ENCODE measurements at regions not wholly inside any gene's neighbourhood (a gene's known extent, or its start where the extent isn't known, plus 50 kb on each side); places are given as distances from the start of the nearest gene placed in this dataset.
"Not testable (repeated sequence)": the region's sequence is repeated elsewhere in the genome, so short reads cannot be mapped to it uniquely, and the experiment has no call there.

GRCh38 chr6:94144807-94145206, 725.4 kb upstream of the EPHA7 start:
- Histone ChIP-seq H3K79me2 (ENCODE audit: control insufficient read depth, insufficient read depth, low read length) (no peaks in the 10 kb centered on the region), H3K9me3 (ENCODE audit: control insufficient read depth, insufficient read depth, low read depth, low read length) (no peaks in the 10 kb centered on the region), H3K4me3 (replicated peaks in 1 of 4; ENCODE audit: control extremely low read depth in 1 of 4, insufficient read depth in 1 of 4, low read depth in 3 of 4, low read length in 4 of 4) (no peak overlapping the region), H3K36me3 (ENCODE audit: control insufficient read depth, insufficient read depth, low read length) (no peaks in the 10 kb centered on the region), H3K9ac (ENCODE audit: insufficient read depth, low read length) (no peak overlapping the region), H3K27ac (ENCODE audit: insufficient read depth, low read length) (no peak overlapping the region), H2AFZ (ENCODE audit: low read length) (no peak overlapping the region), H3K4me1 (ENCODE audit: control insufficient read depth, extremely low read depth, insufficient read depth, low read length) (no peaks in the 10 kb centered on the region), H4K20me1 (ENCODE audit: control insufficient read depth, extremely low read depth, insufficient read depth, low read length) (no peaks in the 10 kb centered on the region), H3K4me2 (ENCODE audit: extremely low read depth, insufficient read depth, low read length) (no peak overlapping the region), H3K27me3 (ENCODE audit: control insufficient read depth, insufficient read depth, low read length) (no peaks in the 10 kb centered on the region)
- TF ChIP-seq EZH2 (IDR thresholded peaks at IDR 0.05; ENCODE audit: low read length, missing control alignments) (no peak), CTCF (conservative IDR thresholded peaks at IDR 0.05 in 1 of 2, IDR thresholded peaks at IDR 0.05 in 1 of 2; ENCODE audit: low read depth in 1 of 2, low read length in 2 of 2) (no peak)
- no peak for DNase-seq (ENCODE audit: low read depth in 2 of 2)

DNA sequence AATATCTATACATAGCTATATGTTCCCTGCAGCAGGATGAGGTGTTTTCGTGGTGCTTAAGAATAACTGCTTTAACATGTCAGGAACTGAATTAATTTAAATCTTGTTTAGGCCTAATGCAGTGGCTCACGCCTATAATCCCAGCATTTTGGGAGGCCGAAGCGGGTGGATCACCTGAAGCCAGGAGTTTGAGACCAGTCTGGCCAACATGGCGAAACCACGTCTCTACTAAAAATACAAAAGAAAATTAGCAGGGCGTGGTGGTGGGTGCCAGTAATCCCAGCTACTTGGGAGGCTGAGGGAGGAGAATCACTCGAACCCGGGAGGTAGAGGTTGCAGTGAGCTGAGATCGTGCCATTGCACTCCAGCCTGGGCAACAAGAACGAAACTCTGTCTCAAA, 717.8 kb upstream of the EPHA7 start:
- not testable (repeated sequence) for H2AFZ ChIP-seq (ENCODE audit: low read length); H3K4me1 ChIP-seq (ENCODE audit: control insufficient read depth, extremely low read depth, insufficient read depth, low read length); H3K4me3 ChIP-seq (replicated peaks in 1 of 4; ENCODE audit: control extremely low read depth in 1 of 4, insufficient read depth in 1 of 4, low read depth in 3 of 4, low read length in 4 of 4); H3K4me2 ChIP-seq (ENCODE audit: extremely low read depth, insufficient read depth, low read length); H3K9me3 ChIP-seq (ENCODE audit: control insufficient read depth, insufficient read depth, low read depth, low read length); DNase-seq (ENCODE audit: low read depth in 2 of 2); H3K27ac ChIP-seq (ENCODE audit: insufficient read depth, low read length); H3K27me3 ChIP-seq (ENCODE audit: control insufficient read depth, insufficient read depth, low read length); H3K36me3 ChIP-seq (ENCODE audit: control insufficient read depth, insufficient read depth, low read length); H3K79me2 ChIP-seq (ENCODE audit: control insufficient read depth, insufficient read depth, low read length); H3K9ac ChIP-seq (ENCODE audit: insufficient read depth, low read length); H4K20me1 ChIP-seq (ENCODE audit: control insufficient read depth, extremely low read depth, insufficient read depth, low read length)

GRCh38 chr6:94133106-94133505, 713.7 kb upstream of the EPHA7 start:
- Histone ChIP-seq H3K4me1 (ENCODE audit: control insufficient read depth, extremely low read depth, insufficient read depth, low read length) (no peaks in the 10 kb centered on the region), H4K20me1 (ENCODE audit: control insufficient read depth, extremely low read depth, insufficient read depth, low read length) (no peaks in the 10 kb centered on the region), H3K4me3 (replicated peaks in 1 of 4; ENCODE audit: control extremely low read depth in 1 of 4, insufficient read depth in 1 of 4, low read depth in 3 of 4, low read length in 4 of 4) (no peak overlapping the region), H3K27ac (ENCODE audit: insufficient read depth, low read length) (no peak overlapping the region), H2AFZ (ENCODE audit: low read length) (no peak overlapping the region), H3K36me3 (ENCODE audit: control insufficient read depth, insufficient read depth, low read length) (no peaks in the 10 kb centered on the region), H3K9me3 (ENCODE audit: control insufficient read depth, insufficient read depth, low read depth, low read length) (no peaks in the 10 kb centered on the region), H3K79me2 (ENCODE audit: control insufficient read depth, insufficient read depth, low read length) (no peaks in the 10 kb centered on the region), H3K27me3 (ENCODE audit: control insufficient read depth, insufficient read depth, low read length) (no peaks in the 10 kb centered on the region), H3K4me2 (ENCODE audit: extremely low read depth, insufficient read depth, low read length) (no peak overlapping the region), H3K9ac (ENCODE audit: insufficient read depth, low read length) (no peak overlapping the region)
- DNase-seq (ENCODE audit: low read depth in 2 of 2) = no peak
- TF ChIP-seq EZH2 (IDR thresholded peaks at IDR 0.05; ENCODE audit: low read length, missing control alignments) = no peak
- TF ChIP-seq CTCF (conservative IDR thresholded peaks at IDR 0.05 in 1 of 2, IDR thresholded peaks at IDR 0.05 in 1 of 2; ENCODE audit: low read depth in 1 of 2, low read length in 2 of 2) = no peak

GRCh38 chr6:94131271-94131670, 711.9 kb upstream of the EPHA7 start:
- Histone ChIP-seq H3K27ac (ENCODE audit: insufficient read depth, low read length) (no peak overlapping the region), H3K79me2 (ENCODE audit: control insufficient read depth, insufficient read depth, low read length) (no peaks in the 10 kb centered on the region), H3K4me3 (replicated peaks in 1 of 4; ENCODE audit: control extremely low read depth in 1 of 4, insufficient read depth in 1 of 4, low read depth in 3 of 4, low read length in 4 of 4) (no peak overlapping the region), H3K36me3 (ENCODE audit: control insufficient read depth, insufficient read depth, low read length) (no peaks in the 10 kb centered on the region), H3K27me3 (ENCODE audit: control insufficient read depth, insufficient read depth, low read length) (no peaks in the 10 kb centered on the region), H2AFZ (ENCODE audit: low read length) (no peak overlapping the region), H3K4me1 (ENCODE audit: control insufficient read depth, extremely low read depth, insufficient read depth, low read length) (no peaks in the 10 kb centered on the region), H4K20me1 (ENCODE audit: control insufficient read depth, extremely low read depth, insufficient read depth, low read length) (no peaks in the 10 kb centered on the region), H3K9ac (ENCODE audit: insufficient read depth, low read length) (no peak overlapping the region), H3K4me2 (ENCODE audit: extremely low read depth, insufficient read depth, low read length) (no peak overlapping the region), H3K9me3 (ENCODE audit: control insufficient read depth, insufficient read depth, low read depth, low read length) (no peaks in the 10 kb centered on the region)
- no peak for TF ChIP-seq CTCF (conservative IDR thresholded peaks at IDR 0.05 in 1 of 2, IDR thresholded peaks at IDR 0.05 in 1 of 2; ENCODE audit: low read depth in 1 of 2, low read length in 2 of 2)
- no peak for TF ChIP-seq EZH2 (IDR thresholded peaks at IDR 0.05; ENCODE audit: low read length, missing control alignments)
- DNase-seq (ENCODE audit: low read depth in 2 of 2) = no peak
